ENCODE measurements at regions not wholly inside any gene's neighbourhood (a gene's known extent, or its start where the extent isn't known, plus 50 kb on each side); places are given as distances from the start of the nearest gene placed in this dataset.

DNA sequence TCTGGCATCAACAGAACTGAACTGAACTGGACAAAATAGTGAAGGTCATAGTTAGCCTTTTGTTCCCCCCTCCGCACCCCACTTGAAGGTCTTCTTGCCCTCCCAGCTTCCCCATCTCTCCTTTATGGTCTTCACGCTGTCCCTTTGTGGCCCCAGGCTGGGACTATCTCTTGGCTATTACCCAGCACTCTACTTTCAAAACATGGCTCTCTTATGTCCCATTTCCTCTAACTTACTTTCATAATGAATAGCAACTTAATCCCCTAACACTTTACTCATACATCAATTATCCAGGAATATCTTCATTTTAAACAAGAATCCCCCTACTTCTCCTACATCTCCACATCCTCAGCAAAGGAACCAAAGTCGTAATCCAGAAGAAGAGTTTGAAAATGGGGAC lies 135.3 kb upstream of the ITGB1 start:
- Histone ChIP-seq H3K9me3 (replicated peaks in 1 of 2; ENCODE audit: control insufficient read depth in 1 of 2, insufficient read depth in 1 of 2, low read length in 2 of 2) (peaks cover 0 to 21% of the 10 kb centered on the region in 2 donors), H4K20me1 (ENCODE audit: insufficient read depth, low read length) (no peaks in the 10 kb centered on the region), H3K9ac (ENCODE audit: insufficient read depth, low read length, poor library complexity, severe bottlenecking) (no peak overlapping the region), H3K36me3 (replicated peaks in 1 of 2; ENCODE audit: control insufficient read depth in 1 of 2, insufficient read depth in 2 of 2, low read length in 2 of 2) (no peaks in the 10 kb centered on the region), H3K4me2 (replicated peaks; ENCODE audit: extremely low read depth, low read length, poor library complexity, severe bottlenecking) (no peak overlapping the region), H3K4me1 (ENCODE audit: control insufficient read depth in 1 of 2, insufficient read depth in 2 of 2, low read length in 2 of 2) (no peaks in the 10 kb centered on the region), H3K27ac (ENCODE audit: low read depth in 1 of 2, low read length in 2 of 2) (no peak overlapping the region), H3K4me3 (replicated peaks in 1 of 3; ENCODE audit: low read depth in 2 of 3, low read length in 3 of 3) (no peak overlapping the region), H2AFZ (ENCODE audit: insufficient read depth, low read depth, low read length, poor library complexity, severe bottlenecking) (no peak overlapping the region), H3K79me2 (ENCODE audit: insufficient read depth, low read length) (no peaks in the 10 kb centered on the region), H3K27me3 (ENCODE audit: control insufficient read depth in 2 of 2, insufficient read depth in 2 of 2, low read length in 2 of 2) (no peaks in the 10 kb centered on the region)
- Mint-ChIP-seq H3K27me3 (ENCODE audit: low read depth in 3 of 3) (peaks cover 0 to 3% (median 2%) of the 10 kb centered on the region in 3 donors), H3K27ac (no peak overlapping the region), H3K4me3 (no peak overlapping the region), H3K4me1 (peaks cover 6% of the 10 kb centered on the region), H3K36me3 (no peaks in the 10 kb centered on the region), H3K9me3 (peaks cover 8 to 27% (median 14%) of the 10 kb centered on the region in 7 donors)
- no peak for TF ChIP-seq CTCF (IDR thresholded peaks at IDR 0.05)
- intact Hi-C loops (cut with micrococcal nuclease), result no loop called here
- no peak for DNase-seq
- WGBS (ENCODE audit: insufficient coverage), result 96% methylated on average over 3 of the region's 3 CpGs

- intact Hi-C loops (cut with micrococcal nuclease), result no loop called here
- TF ChIP-seq CTCF (IDR thresholded peaks at IDR 0.05), result no peak
- Mint-ChIP-seq H3K4me3 (no peak overlapping the region), H3K27me3 (ENCODE audit: low read depth in 3 of 3) (peaks cover 0 to 3% (median 2%) of the 10 kb centered on the region in 3 donors), H3K9me3 (peaks cover 8 to 29% (median 18%) of the 10 kb centered on the region in 7 donors), H3K4me1 (peaks cover 6% of the 10 kb centered on the region), H3K36me3 (no peaks in the 10 kb centered on the region), H3K27ac (no peak overlapping the region)
- no peak overlapping the region for H3K27ac ChIP-seq (ENCODE audit: low read depth in 1 of 2, low read length in 2 of 2)
- H3K9ac ChIP-seq (ENCODE audit: insufficient read depth, low read length, poor library complexity, severe bottlenecking), result no peak overlapping the region
- no peak for DNase-seq
- H3K36me3 ChIP-seq (replicated peaks in 1 of 2; ENCODE audit: control insufficient read depth in 1 of 2, insufficient read depth in 2 of 2, low read length in 2 of 2), result no peaks in the 10 kb centered on the region
- H4K20me1 ChIP-seq (ENCODE audit: insufficient read depth, low read length), result no peaks in the 10 kb centered on the region
- WGBS (ENCODE audit: insufficient coverage), result no CpG with 5 or more reads among the region's 1 CpG
- peaks cover 0 to 24% of the 10 kb centered on the region in 2 donors for H3K9me3 ChIP-seq (replicated peaks in 1 of 2; ENCODE audit: control insufficient read depth in 1 of 2, insufficient read depth in 1 of 2, low read length in 2 of 2)
- H3K4me3 ChIP-seq (replicated peaks in 1 of 3; ENCODE audit: low read depth in 2 of 3, low read length in 3 of 3), result no peak overlapping the region
- no peaks in the 10 kb centered on the region for H3K27me3 ChIP-seq (ENCODE audit: control insufficient read depth in 2 of 2, insufficient read depth in 2 of 2, low read length in 2 of 2)
- H3K4me2 ChIP-seq (replicated peaks; ENCODE audit: extremely low read depth, low read length, poor library complexity, severe bottlenecking), result no peak overlapping the region
- no peak overlapping the region for H2AFZ ChIP-seq (ENCODE audit: insufficient read depth, low read depth, low read length, poor library complexity, severe bottlenecking)
- H3K4me1 ChIP-seq (ENCODE audit: control insufficient read depth in 1 of 2, insufficient read depth in 2 of 2, low read length in 2 of 2), result no peaks in the 10 kb centered on the region
- H3K79me2 ChIP-seq (ENCODE audit: insufficient read depth, low read length), result no peaks in the 10 kb centered on the region
Measured at GRCh38 chr10:33092596-33092995, 134.6 kb upstream of the ITGB1 start.

Data from CD14-positive monocyte (primary cell).